K562 (cell line): ENCODE measurements at regions not wholly inside any gene's neighbourhood (a gene's known extent, or its start where the extent isn't known, plus 50 kb on each side); places are given as distances from the start of the nearest gene placed in this dataset.

Source experiments
- ATAC-seq: fragments of 200-7000 bp; cut with Tn5 transposase; 3 replicates; pipeline ENCODE4 v1.9.1; 2020; ENCODE audit warnings: moderate library complexity
- BruUV-seq: library from RNA; stranded (reverse); fragments of 400-500 nt; replicated peaks from 2 replicates; lab custom pipeline; 2021; lab: Mats Ljungman, UMichigan
- CTCF ChIA-PET: fragments of 300-600 bp; formaldehyde crosslinking; extraction: SDS; loops from one replicate; lab custom pipeline; 2021; ENCODE audit warnings: low intra/inter-chr PET ratio; lab: Yijun Ruan, JAX
- POLR2A ChIA-PET: fragments of 300-600, 350-650 bp; sonication (Branson Sonifier 250); formaldehyde crosslinking; extraction: SDS; loops from one replicate; lab custom pipeline; 2021; ENCODE audit warnings: antibody characterized with exemption, inconsistent platforms; lab: Yijun Ruan, JAX
- DNase-seq, 4 experiments: peaks; one replicate each; pipeline versions ENCODE4 v3.0.0 to v3.0.0-alpha.2; 2011 to 2018; ENCODE audit warnings: low spot score in 3 of 4, mixed read lengths in 3 of 4; ENCODE audit errors: extremely low read depth in 1 of 4
- FAIRE-seq: peaks from 2 replicates; lab custom pipeline; 2011; peaks lifted over from hg19 to GRCh38; lab: Jason Lieb, UNC
- H2AFZ ChIP-seq: 2 replicates; pipeline ENCODE4 v1.6.0; 2011; ENCODE audit warnings: low read depth, low read length, control low read depth, inconsistent platforms
- H3K27ac ChIP-seq: fragments of 200-600 bp; 3 replicates; pipeline ENCODE4 v1.8.0; 2011; ENCODE audit warnings: low read depth, mild to moderate bottlenecking, control low read depth, inconsistent platforms, low read length, moderate library complexity, mixed read lengths; ENCODE audit errors: extremely low read depth
- H3K27me3 ChIP-seq, 2 experiments: fragments of 300-600 bp in 1 of 2; 2 replicates in 1 of 2; 3 replicates in 1 of 2; pipeline versions ENCODE4 v1.6.0 to v1.8.0; 2011; ENCODE audit warnings: inconsistent platforms in 2 of 2, low read length in 2 of 2, mild to moderate bottlenecking in 1 of 2, mixed read lengths in 1 of 2, moderate library complexity in 1 of 2; ENCODE audit not compliant: control insufficient read depth in 2 of 2, insufficient read depth in 2 of 2
- H3K36me3 ChIP-seq: fragments of 300-600 bp; 3 replicates; pipeline ENCODE4 v1.8.0; 2011; ENCODE audit warnings: mild to moderate bottlenecking, low read length, inconsistent platforms; ENCODE audit not compliant: control insufficient read depth, insufficient read depth
- H3K4me1 ChIP-seq, 2 experiments: fragments of 200-600 bp in 1 of 2; replicated peaks in 1 of 2; 2 replicates in 1 of 2; 3 replicates in 1 of 2; pipeline versions ENCODE4 v1.5.1 to v1.8.0; 2011; ENCODE audit warnings: inconsistent platforms in 2 of 2, low read length in 2 of 2, mild to moderate bottlenecking in 1 of 2, mixed read lengths in 1 of 2, moderate library complexity in 1 of 2; ENCODE audit not compliant: control insufficient read depth in 2 of 2, insufficient read depth in 2 of 2
- H3K4me2 ChIP-seq: 2 replicates; pipeline ENCODE4 v1.6.1; 2011; ENCODE audit warnings: low read length, control low read depth, inconsistent platforms, mixed read lengths; ENCODE audit not compliant: insufficient read depth
- H3K4me3 ChIP-seq: fragments of 200-600 bp; sonication (generic), shearing (Covaris generic); 2 replicates; pipeline ENCODE4 v1.5.1; 2016; ENCODE audit warnings: control low read depth, inconsistent platforms
- H3K79me2 ChIP-seq: fragments of 200-600 bp; 3 replicates; pipeline ENCODE4 v1.8.0; 2011; ENCODE audit warnings: low read length, inconsistent platforms; ENCODE audit not compliant: control insufficient read depth, insufficient read depth
- H3K9ac ChIP-seq, 2 experiments: 2 replicates each; pipeline versions ENCODE4 v1.6.0 to v1.6.1; 2011; ENCODE audit warnings: low read depth in 2 of 2, low read length in 2 of 2, control low read depth in 1 of 2, inconsistent platforms in 1 of 2, mild to moderate bottlenecking in 1 of 2, mixed read lengths in 1 of 2; ENCODE audit not compliant: insufficient read depth in 1 of 2
- H3K9me1 ChIP-seq: one replicate; pipeline ENCODE4 v1.6.0; 2011; ENCODE audit warnings: inconsistent platforms, mild to moderate bottlenecking, low read length, moderate library complexity; ENCODE audit not compliant: control insufficient read depth, insufficient read depth
- H3K9me3 ChIP-seq: replicated peaks from 2 replicates; pipeline ENCODE4 v1.5.1; 2011; ENCODE audit warnings: low read depth, low read length, inconsistent platforms; ENCODE audit not compliant: control insufficient read depth, insufficient read depth
- H4K20me1 ChIP-seq: replicated peaks from 2 replicates; pipeline ENCODE4 v1.6.1; 2011; ENCODE audit warnings: low read length, inconsistent platforms, mixed read lengths; ENCODE audit not compliant: control insufficient read depth, insufficient read depth
- ELF4 ChIP-seq: fragments of 450-650 bp; formaldehyde crosslinking; IDR thresholded peaks from 2 replicates; pipeline ENCODE4 v1.4.0; 2022; ENCODE audit warnings: missing genetic modification characterization
- EP400 ChIP-seq: fragments of 450-650 bp; IDR thresholded peaks from 2 replicates; pipeline ENCODE4 v1.6.1; 2017; ENCODE audit warnings: antibody characterized with exemption, mild to moderate bottlenecking, moderate library complexity
- ILK ChIP-seq: fragments of 450-650 bp; IDR thresholded peaks from 2 replicates; pipeline ENCODE4 v1.6.1; 2016; ENCODE audit warnings: missing genetic modification characterization, low read depth, mild to moderate bottlenecking, missing compliant biosample characterization, moderate library complexity, borderline replicate concordance
- JUN ChIP-seq, 2 experiments: sonication (generic) in 1 of 2; formaldehyde crosslinking in 1 of 2; IDR thresholded peaks; 2 replicates each; pipeline versions ENCODE4 v1.6.1 to v1.8.0; 2012 to 2022; ENCODE audit warnings: borderline replicate concordance in 2 of 2, mild to moderate bottlenecking in 2 of 2, improper control_type of control experiment in 1 of 2, low read depth in 1 of 2, low read length in 1 of 2, missing genetic modification reagents in 1 of 2
- MAFF ChIP-seq: IDR thresholded peaks from 2 replicates; pipeline ENCODE4 v1.6.1; 2012; ENCODE audit warnings: low read length, improper control_type of control experiment
- NR2C1 ChIP-seq, 2 experiments: fragments of 450-650 bp; IDR thresholded peaks; 2 replicates each; pipeline ENCODE4 v1.6.1; 2017; ENCODE audit warnings: mild to moderate bottlenecking in 2 of 2, antibody characterized with exemption in 1 of 2, inconsistent platforms in 1 of 2, missing compliant biosample characterization in 1 of 2, missing genetic modification characterization in 1 of 2
- RCOR1 ChIP-seq, 2 experiments: IDR thresholded peaks; 2 replicates each; pipeline ENCODE4 v1.6.1; 2012; ENCODE audit warnings: low read depth in 2 of 2, low read length in 2 of 2, borderline replicate concordance in 1 of 2, improper control_type of control experiment in 1 of 2
- SIRT6 ChIP-seq: IDR thresholded peaks from one replicate; pipeline ENCODE4 v1.6.1; 2012; ENCODE audit warnings: low read depth, mild to moderate bottlenecking, control low read depth, inconsistent platforms, low read length, moderate library complexity
- SMAD2 ChIP-seq: fragments of 150-350 bp; IDR thresholded peaks from 2 replicates; pipeline ENCODE4 v1.6.1; 2014; ENCODE audit warnings: low read depth, mild to moderate bottlenecking, low read length
- SMARCA4 ChIP-seq: fragments of 450-650 bp; IDR thresholded peaks from 2 replicates; pipeline ENCODE4 v1.6.1; 2016
- TCFL5 ChIP-seq: fragments of 250-450 bp; sonication (Bioruptor Pico); conservative IDR thresholded peaks from 2 replicates; pipeline ENCODE4 v1.6.1; 2021; ENCODE audit warnings: mild to moderate bottlenecking, moderate library complexity, matching md5 sums
- XRCC3 ChIP-seq: fragments of 450-650 bp; IDR thresholded peaks from 2 replicates; pipeline ENCODE4 v1.6.1; 2017; ENCODE audit warnings: mild to moderate bottlenecking, moderate library complexity
- ZBTB7A ChIP-seq: IDR thresholded peaks from 2 replicates; pipeline ENCODE4 v1.6.1; 2011; ENCODE audit warnings: low read depth, mild to moderate bottlenecking, low read length, moderate library complexity, borderline replicate concordance; ENCODE audit not compliant: control insufficient read depth
- ZKSCAN1 ChIP-seq: fragments of 150-350 bp; IDR thresholded peaks from 2 replicates; pipeline ENCODE4 v1.6.1; 2016; ENCODE audit warnings: low read depth, low read length
- ZNF57 ChIP-seq: fragments of 450-650 bp; formaldehyde crosslinking; IDR thresholded peaks from 2 replicates; pipeline ENCODE4 v1.4.0; 2020; ENCODE audit warnings: mild to moderate bottlenecking, moderate library complexity
- ZNF639 ChIP-seq, 2 experiments: fragments of 200-800 bp in 1 of 2; sonication (Bioruptor generic) in 1 of 2; sonication (generic) in 1 of 2; formaldehyde crosslinking in 1 of 2; IDR thresholded peaks in 1 of 2; conservative IDR thresholded peaks in 1 of 2; 2 replicates each; pipeline versions ENCODE4 v1.5.0 to v1.6.1; 2016 to 2020; ENCODE audit warnings: missing compliant biosample characterization in 1 of 2, missing genetic modification characterization in 1 of 2, missing genetic modification reagents in 1 of 2
- WGBS: fragments of 100-300 bp; shearing (Covaris generic); methylation state at CpG from one replicate; pipeline ENCODE4 v1.1.6; 2016; ENCODE audit warnings: low coverage, mixed read lengths; ENCODE audit not compliant: insufficient coverage; ENCODE audit errors: missing lambda C conversion rate; 5-methylcytosine and 5-hydroxymethylcytosine counted together
- in situ Hi-C: fragments of 300-500 bp; cut with MboI; formaldehyde crosslinking; loops from 4 replicates; pipeline ENCODE4 v1.15.0; 2018; ENCODE audit warnings: inconsistent platforms, mixed read lengths
- intact Hi-C: fragments of 100-400 bp; cut with micrococcal nuclease; formaldehyde crosslinking; loops from 2 replicates; pipeline ENCODE4 v1.14.2; 2022
- TF ChIP-seq, protein P1 (sequence below): sonication (generic); formaldehyde crosslinking; IDR thresholded peaks from 2 replicates; pipeline ENCODE4 v1.8.0; 2022; ENCODE audit warnings: mild to moderate bottlenecking, missing genetic modification reagents

GRCh38 chr14:58776516-58776915 lies 138.8 kb downstream of the DACT1 start (continued):
- no peak for TF ChIP-seq ZNF639 (CRISPR knock-in tag; conservative IDR thresholded peaks at IDR 0.05 in 1 of 2, IDR thresholded peaks at IDR 0.05 in 1 of 2)
- TF ChIP-seq ELF4 (CRISPR knock-in tag), result no peak
- TF ChIP-seq ILK (tag), result no peak
- no peak for TF ChIP-seq RCOR1 (IDR thresholded peaks at IDR 0.05; ENCODE audit: borderline replicate concordance in 1 of 2, low read depth in 2 of 2, low read length in 2 of 2)

- TF ChIP-seq XRCC3, result no peak
- TF ChIP-seq MAFF, result no peak
- TF ChIP-seq ZKSCAN1, result no peak
- no peak for TF ChIP-seq SMARCA4
- TF ChIP-seq, protein P1, sequence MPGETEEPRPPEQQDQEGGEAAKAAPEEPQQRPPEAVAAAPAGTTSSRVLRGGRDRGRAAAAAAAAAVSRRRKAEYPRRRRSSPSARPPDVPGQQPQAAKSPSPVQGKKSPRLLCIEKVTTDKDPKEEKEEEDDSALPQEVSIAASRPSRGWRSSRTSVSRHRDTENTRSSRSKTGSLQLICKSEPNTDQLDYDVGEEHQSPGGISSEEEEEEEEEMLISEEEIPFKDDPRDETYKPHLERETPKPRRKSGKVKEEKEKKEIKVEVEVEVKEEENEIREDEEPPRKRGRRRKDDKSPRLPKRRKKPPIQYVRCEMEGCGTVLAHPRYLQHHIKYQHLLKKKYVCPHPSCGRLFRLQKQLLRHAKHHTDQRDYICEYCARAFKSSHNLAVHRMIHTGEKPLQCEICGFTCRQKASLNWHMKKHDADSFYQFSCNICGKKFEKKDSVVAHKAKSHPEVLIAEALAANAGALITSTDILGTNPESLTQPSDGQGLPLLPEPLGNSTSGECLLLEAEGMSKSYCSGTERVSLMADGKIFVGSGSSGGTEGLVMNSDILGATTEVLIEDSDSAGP (CRISPR knock-in tag), result no peak
- no peak for TF ChIP-seq ZBTB7A
- TF ChIP-seq NR2C1 (IDR thresholded peaks at IDR 0.05), result no peak
- TF ChIP-seq NR2C1 (tag; IDR thresholded peaks at IDR 0.05), result no peak
- TF ChIP-seq JUN (IDR thresholded peaks at IDR 0.05; ENCODE audit: borderline replicate concordance, low read depth, low read length), result no peak
- no peak for TF ChIP-seq JUN (CRISPR knock-in tag; IDR thresholded peaks at IDR 0.05; ENCODE audit: borderline replicate concordance)
- TF ChIP-seq TCFL5, result no peak
- no peak for TF ChIP-seq ZNF57 (CRISPR knock-in tag)
- TF ChIP-seq EP400, result no peak
- no peak for TF ChIP-seq SIRT6
- TF ChIP-seq SMAD2, result no peak
- Histone ChIP-seq H3K27ac (no peak overlapping the region), H3K9me1 (no peaks in the 10 kb centered on the region), H3K79me2 (no peaks in the 10 kb centered on the region), H3K4me2 (no peak overlapping the region), H3K36me3 (no peaks in the 10 kb centered on the region), H2AFZ (no peak overlapping the region), H4K20me1 (no peaks in the 10 kb centered on the region), H3K4me3 (no peak overlapping the region), H3K4me1 (no peaks in the 10 kb centered on the region), H3K9ac (no peak overlapping the region), H3K9me3 (no peaks in the 10 kb centered on the region), H3K27me3 (peaks cover 2 to 8% of the 10 kb centered on the region in 2 experiments; a peak in 4 of 5 replicates)
- intact Hi-C loops (no loop called here), in situ Hi-C loops (no loop called here)
- FAIRE-seq (no peak), DNase-seq (no peak), ATAC-seq (no peak)
- ChIA-PET POLR2A (no interaction called here), CTCF (no interaction called here)
- BruUV-seq, result no TSS peak
- WGBS, result 0% methylated on average over 6 of the region's 7 CpGs
Observed at GRCh38 chr14:58777541-58777979, 139.8 kb downstream of the DACT1 start.
